GM12892 (cell line): ENCODE measurements at regions not wholly inside any gene's neighbourhood (a gene's known extent, or its start where the extent isn't known, plus 50 kb on each side); places are given as distances from the start of the nearest gene placed in this dataset.

Experiments
- DNase-seq: peaks from one replicate; pipeline ENCODE4 v3.0.0; 2011; ENCODE audit not compliant: insufficient read length
- FAIRE-seq: peaks from 2 replicates; lab custom pipeline; 2011; peaks lifted over from hg19 to GRCh38; lab: Jason Lieb, UNC
- POLR2A ChIP-seq: IDR thresholded peaks from 2 replicates; pipeline ENCODE4 v1.6.1; 2011; ENCODE audit warnings: low read depth, low read length, control low read depth
- POLR2AphosphoS5 ChIP-seq: IDR thresholded peaks from 2 replicates; pipeline ENCODE4 v1.6.1; 2011; ENCODE audit warnings: low read depth, low read length, control low read depth
- TAF1 ChIP-seq: IDR thresholded peaks from 2 replicates; pipeline ENCODE4 v1.6.1; 2011; ENCODE audit warnings: low read depth, mild to moderate bottlenecking, control low read depth, low read length, borderline replicate concordance

DNA sequence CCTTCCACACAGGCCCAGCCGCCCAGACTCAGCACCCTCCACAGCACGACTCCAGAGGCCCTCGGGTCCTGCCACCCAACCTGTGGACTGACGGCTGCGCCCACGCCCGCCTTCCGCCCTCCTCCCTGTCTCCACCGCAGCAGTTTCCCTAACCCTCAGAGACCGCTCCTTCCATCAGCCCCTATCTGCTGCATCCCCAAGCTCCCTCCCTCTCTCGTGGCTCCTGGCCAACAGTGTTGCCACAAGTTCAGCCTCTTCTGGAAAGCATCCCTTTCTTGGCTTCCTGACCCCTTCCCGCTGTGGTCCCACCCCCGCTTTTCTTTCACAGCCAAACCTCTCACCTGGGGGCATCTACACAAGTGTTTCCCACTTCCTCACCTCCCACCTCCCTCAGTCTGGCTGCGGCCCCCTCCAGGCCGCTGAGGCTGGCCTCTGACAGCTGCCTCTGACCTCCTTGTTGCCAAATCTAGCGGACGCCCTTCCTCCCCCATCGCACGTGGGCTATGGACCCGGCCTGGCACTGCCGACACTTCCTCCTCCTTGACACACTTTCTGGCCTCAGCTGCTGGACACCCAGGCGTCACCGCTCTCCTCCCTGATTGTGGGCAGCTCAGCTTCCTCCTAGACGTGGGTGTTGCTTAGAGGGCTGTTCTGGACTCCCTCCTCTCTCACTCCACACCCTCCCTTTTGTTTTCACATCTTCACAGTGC, 168.8 kb upstream of the TLE3 start:
- no peak for TF ChIP-seq POLR2AphosphoS5
- no peak for TF ChIP-seq TAF1
- no peak for TF ChIP-seq POLR2A
- no peak for DNase-seq
- FAIRE-seq, result no peak

DNA sequence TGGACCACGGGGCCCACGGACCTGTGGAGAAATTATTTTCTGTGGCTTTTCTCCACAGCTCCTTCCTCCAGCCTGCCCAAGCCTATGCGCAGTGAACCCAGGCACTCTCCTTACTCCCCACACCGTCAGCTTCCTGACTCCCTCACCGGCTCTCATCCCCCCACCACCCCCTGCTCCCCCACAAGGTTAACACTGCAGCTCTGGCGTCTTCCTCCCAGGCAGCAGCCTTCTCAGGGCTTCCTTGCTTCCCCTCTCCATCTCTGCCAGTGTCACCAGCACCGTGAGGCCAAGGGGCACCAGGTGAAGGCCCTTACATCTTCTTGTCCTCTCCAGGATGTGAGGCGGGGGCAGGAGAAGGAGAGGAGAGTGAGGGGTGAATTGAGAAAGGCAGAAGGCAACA, 168.3 kb upstream of the TLE3 start:
- TF ChIP-seq TAF1, result no peak
- TF ChIP-seq POLR2AphosphoS5, result no peak
- no peak for TF ChIP-seq POLR2A
- DNase-seq, result no peak
- FAIRE-seq, result no peak

DNA sequence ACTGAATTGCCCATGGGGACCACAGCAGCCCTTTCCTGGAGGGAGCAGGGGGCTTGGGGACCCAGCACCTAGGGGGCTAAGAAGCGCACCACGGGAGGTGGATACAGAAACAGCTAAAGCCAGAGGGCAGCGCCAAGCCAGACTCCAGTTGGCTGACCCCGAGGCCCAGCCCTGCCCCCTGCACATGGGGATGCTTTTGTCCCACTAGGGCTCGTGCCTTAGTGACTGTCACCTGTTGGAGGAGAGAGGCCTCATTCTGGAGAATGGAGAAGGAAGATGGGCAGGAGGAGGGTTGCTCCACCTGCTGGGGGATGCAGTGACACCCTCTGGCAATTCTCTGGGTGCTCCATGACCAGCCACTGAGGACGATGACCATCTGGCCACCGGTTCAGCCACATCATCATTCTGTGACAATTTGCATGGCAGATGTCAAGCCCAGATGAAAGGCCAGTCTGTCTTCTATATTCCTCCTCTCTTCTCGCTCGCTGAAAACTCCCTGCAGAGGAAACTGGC, 167.8 kb upstream of the TLE3 start:
- FAIRE-seq, result peak; percentile 48
- no peak for DNase-seq
- TF ChIP-seq POLR2A (no peak), POLR2AphosphoS5 (no peak), TAF1 (no peak)

DNA sequence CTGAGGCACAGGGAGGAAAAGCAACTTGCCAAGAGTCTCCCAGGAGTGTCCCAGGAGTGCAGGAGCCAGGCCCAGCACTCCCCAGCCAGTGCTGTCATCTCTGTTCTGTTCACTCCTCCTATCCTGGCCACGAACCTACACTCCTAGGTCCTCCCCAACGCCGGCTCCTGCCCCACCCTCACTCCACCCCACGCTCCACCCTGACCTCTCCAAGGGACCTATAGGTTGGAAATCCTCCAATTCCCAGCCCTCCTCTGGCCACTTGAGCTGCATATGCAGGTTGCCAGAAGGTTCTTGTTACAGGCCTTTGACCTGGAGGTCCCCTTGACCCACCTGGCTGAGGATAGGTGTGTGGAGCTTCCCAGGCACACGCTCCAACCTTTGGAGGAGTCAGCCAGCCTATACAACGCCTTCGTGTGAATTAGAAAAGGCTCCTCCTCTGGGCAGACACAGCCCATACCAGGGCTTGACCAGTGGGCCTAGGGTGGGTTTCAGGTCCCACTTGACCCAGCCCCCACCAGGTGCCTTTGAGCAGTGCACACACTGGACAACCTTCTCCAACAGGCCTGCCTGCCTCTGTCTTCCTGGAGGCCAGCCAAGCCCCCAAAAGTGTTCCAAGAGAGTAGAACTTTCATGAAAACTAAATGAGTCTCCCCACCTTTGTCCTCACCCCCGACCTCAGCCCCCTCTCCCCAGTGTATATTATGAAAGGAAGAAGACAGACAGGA, 167.2 kb upstream of the TLE3 start:
- FAIRE-seq (no peak), DNase-seq (no peak)
- no peak for TF ChIP-seq POLR2A
- no peak for TF ChIP-seq POLR2AphosphoS5
- no peak for TF ChIP-seq TAF1

DNA sequence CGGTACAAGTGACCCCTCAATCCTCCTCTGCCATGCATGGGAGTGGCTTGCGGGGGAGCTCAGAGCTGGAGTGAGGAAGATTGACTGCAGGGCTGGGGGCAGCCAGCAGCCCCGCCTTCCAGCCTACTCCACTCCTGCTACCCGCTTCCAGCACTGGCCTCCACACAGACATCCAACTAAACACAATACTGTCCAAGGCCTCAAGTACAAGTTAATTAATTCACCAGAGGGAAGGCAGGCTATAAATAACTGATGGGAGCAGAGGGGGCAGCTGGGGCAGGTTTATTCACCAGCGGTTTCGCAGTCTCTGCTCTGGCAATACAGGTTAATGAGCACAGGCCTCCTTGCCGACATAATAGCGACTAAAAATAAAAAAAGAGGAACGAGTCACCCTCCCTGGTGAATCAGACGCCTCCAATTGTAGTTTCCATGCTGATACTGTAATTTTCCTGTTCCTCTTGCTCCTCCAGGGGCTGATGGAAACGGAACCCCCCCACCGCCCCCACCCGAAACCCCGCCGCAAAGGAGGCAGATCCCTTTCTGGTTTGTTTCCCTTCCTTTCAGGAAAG, 166.4 kb upstream of the TLE3 start:
- FAIRE-seq, result no peak
- no peak for DNase-seq
- TF ChIP-seq POLR2A (no peak), TAF1 (no peak), POLR2AphosphoS5 (no peak)

DNA sequence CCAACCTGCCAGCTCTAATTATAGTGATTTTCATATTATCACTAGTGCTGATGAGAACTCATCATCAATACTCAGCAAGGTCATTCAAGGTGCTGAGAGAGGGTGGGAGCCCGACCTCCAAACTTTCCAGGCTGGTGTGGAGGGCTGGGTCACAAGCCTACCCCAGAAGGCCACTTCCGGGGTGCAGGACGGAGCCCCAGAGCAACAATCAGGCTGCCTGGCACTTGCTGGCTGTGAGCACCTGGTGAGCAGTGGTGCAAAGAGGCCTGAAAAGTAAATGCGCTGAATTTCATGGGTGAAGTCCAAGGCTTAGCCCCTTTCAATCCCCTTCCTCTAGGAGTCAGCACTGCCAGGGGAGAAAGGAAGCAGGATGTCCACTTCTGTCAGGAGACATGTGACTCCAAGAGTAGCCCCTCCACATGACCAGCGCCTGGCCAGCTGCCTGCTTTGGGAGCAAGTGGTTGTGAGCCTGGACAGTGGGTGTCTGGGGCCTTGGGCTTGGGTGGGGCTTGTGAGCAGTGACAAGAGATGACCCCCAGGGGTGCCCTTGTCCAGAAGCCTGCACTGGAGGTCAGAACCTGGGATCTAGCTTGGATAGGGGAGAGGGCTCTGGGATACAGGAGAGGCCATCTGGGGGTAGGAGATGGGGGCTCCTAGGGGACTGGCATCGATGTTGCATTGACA, 165.0 kb upstream of the TLE3 start:
- no peak for FAIRE-seq

DNA sequence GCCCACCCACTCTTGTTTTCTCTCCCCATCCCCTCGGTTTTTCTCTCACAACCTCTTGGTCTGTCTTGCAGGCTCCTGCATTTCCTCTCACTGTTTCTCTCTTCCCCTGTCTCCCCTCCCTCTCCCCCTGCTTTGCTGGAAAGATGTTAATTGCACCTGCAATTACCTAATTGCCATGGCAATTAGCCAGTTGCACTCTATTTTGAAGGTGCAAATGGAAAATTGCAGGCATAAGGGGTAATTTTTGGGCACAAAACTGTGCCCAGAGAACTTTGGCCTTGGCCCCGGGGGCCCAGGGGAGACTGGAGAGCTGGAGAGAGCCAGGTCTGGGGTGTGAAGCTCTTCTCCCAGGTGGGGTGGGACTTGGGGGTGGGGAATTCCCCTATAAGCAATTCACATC, 164.5 kb upstream of the TLE3 start:
- DNase-seq, result no peak
- TF ChIP-seq POLR2A, result no peak
- FAIRE-seq, result no peak

More for the DNA sequence above, 165.0 kb upstream of the TLE3 start:
- no peak for TF ChIP-seq POLR2A
- no peak for DNase-seq

DNA sequence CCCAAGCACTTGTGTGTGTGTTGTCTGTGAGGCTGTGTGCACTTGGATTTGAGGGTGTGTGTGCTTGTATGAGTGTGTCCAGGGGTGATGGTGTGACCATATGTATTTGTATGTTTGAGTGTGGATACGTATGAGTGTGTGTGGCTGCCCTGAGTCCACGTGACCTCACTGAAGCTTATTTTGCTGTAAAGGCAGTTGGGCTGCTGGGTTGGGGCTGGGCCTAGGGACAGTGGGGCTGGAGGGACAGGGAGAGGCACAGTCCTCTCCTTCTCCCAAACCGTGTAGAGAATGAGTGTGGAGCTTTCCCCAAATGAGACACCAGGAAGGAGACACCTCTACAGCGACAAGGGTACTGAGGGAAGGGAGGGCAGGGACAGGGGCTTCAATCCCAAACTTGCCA, 163.4 kb upstream of the TLE3 start:
- FAIRE-seq, result no peak
- TF ChIP-seq POLR2AphosphoS5, result no peak
- TF ChIP-seq POLR2A, result no peak
- no peak for TF ChIP-seq TAF1

DNA sequence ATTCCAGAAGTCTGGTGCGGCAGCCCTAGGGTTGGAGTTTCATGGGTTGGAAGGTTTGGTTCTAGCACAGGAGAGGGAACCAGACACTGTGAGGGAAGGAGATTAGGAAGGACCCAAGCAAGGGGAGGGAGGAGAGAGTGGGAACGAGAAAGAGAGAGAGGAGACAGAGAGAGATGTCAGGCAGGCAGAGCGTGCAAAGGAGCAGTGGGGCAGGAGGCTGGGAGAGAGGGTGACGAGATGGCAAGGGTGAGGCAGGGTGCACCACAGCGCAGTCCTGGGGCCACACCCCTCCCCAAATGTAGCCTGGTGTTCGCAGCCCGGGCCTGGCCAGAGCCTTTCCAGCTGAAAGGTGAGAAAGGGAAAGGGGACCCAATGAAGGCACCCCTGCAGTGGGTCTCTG, 162.9 kb upstream of the TLE3 start:
- TF ChIP-seq POLR2AphosphoS5 (no peak), TAF1 (no peak), POLR2A (no peak)
- FAIRE-seq (no peak), DNase-seq (no peak)

More for the DNA sequence above, 163.4 kb upstream of the TLE3 start:
- no peak for DNase-seq

DNA sequence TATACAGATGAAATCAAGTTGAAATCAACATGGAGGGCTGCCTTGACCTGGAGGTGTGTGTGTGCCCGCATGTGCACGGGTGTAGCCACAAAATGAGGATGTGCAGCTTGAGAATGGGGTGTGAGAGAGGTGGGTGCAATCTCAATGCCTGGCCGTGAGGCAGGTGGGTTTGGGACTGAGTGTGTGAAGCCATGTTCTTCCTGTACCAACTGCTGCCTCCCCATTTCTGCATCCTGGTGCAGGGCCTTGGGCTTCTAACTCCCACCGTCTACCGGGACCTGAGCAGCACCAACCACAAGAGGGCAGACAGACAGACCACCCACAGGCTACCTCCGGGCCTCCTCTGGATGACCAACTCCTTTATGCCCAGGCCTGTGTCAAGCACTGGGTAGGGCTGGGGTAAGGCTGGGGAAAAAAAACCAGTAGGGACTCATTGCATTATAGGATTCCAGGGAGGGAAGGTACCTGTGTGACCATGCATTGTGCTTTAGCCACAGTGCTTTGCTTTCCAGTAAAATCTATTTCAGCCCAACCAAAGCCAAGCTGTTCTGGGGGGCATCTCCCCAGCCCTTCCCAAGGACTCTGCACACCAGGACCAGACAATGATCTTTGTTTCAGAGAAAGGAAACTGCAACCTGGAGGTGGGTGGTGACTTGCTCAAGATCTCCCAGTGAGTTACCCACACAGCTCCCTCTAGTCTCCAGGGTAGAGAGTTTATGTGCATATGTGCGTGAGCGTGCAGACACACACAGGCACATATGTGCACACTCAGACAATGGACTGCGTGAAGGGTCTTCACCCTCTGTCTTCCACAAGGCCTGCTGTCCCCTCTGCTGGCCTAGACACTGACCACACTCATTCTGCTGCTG, 162.2 kb upstream of the TLE3 start:
- DNase-seq (no peak), FAIRE-seq (no peak)
- TF ChIP-seq POLR2AphosphoS5, result no peak
- TF ChIP-seq POLR2A, result no peak
- TF ChIP-seq TAF1, result no peak
